ENCODE measurements at regions not wholly inside any gene's neighbourhood (a gene's known extent, or its start where the extent isn't known, plus 50 kb on each side); places are given as distances from the start of the nearest gene placed in this dataset.

GRCh38 chr5:86795659-86796058 is 177.9 kb downstream of the COX7C start:
- H3K4me3 ChIP-seq: no peak overlapping the region
- H3K4me1 ChIP-seq: no peaks in the 10 kb centered on the region
- no peaks in the 10 kb centered on the region for H3K9me3 ChIP-seq
- DNase-seq (ENCODE audit: extremely low spot score): no peak
- no peaks in the 10 kb centered on the region for H3K27me3 ChIP-seq
- WGBS: 48% methylated on average over 3 of the region's 3 CpGs
- no peaks in the 10 kb centered on the region for H3K36me3 ChIP-seq
- no peak overlapping the region for H3K27ac ChIP-seq (replicated peaks in 1 of 4)
- TF ChIP-seq, protein P1, sequence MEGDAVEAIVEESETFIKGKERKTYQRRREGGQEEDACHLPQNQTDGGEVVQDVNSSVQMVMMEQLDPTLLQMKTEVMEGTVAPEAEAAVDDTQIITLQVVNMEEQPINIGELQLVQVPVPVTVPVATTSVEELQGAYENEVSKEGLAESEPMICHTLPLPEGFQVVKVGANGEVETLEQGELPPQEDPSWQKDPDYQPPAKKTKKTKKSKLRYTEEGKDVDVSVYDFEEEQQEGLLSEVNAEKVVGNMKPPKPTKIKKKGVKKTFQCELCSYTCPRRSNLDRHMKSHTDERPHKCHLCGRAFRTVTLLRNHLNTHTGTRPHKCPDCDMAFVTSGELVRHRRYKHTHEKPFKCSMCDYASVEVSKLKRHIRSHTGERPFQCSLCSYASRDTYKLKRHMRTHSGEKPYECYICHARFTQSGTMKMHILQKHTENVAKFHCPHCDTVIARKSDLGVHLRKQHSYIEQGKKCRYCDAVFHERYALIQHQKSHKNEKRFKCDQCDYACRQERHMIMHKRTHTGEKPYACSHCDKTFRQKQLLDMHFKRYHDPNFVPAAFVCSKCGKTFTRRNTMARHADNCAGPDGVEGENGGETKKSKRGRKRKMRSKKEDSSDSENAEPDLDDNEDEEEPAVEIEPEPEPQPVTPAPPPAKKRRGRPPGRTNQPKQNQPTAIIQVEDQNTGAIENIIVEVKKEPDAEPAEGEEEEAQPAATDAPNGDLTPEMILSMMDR (IDR thresholded peaks at IDR 0.05): no peak
- TF ChIP-seq POLR2A (IDR thresholded peaks at IDR 0.05; ENCODE audit: low read depth): no peak
- TF ChIP-seq EP300 (IDR thresholded peaks at IDR 0.05): no peak
- TF ChIP-seq POLR2AphosphoS5 (IDR thresholded peaks at IDR 0.05): no peak
- intact Hi-C loops (cut with DNase I): no loop called here

DNA sequence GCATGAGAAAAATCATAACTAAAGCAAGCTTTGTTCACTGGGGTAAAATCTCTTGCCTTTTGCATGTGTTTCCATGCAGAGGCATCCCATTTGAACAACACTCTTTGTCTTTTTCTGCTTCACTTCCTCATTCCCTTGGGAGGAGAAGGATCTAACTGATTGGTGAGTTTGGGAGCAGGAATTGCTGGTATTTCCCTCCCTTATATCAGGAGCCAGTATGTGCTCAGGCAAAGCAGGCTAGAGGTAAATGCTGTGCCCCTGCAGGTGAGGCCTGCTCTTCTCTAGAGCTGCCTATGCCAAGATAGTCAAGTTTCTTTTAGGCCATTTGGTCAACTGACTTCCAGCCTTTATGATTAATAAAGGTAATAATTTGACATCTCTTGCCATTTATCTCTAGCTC is 179.9 kb downstream of the COX7C start:
- Histone ChIP-seq H3K36me3 (no peaks in the 10 kb centered on the region), H3K4me3 (no peak overlapping the region), H3K9me3 (no peaks in the 10 kb centered on the region), H3K27ac (replicated peaks in 1 of 4) (no peak overlapping the region), H3K4me1 (no peaks in the 10 kb centered on the region), H3K27me3 (no peaks in the 10 kb centered on the region)
- intact Hi-C loops (cut with DNase I): no loop called here
- no peak for TF ChIP-seq POLR2AphosphoS5 (IDR thresholded peaks at IDR 0.05)
- TF ChIP-seq EP300 (IDR thresholded peaks at IDR 0.05): no peak
- TF ChIP-seq POLR2A (IDR thresholded peaks at IDR 0.05; ENCODE audit: low read depth): no peak
- TF ChIP-seq, protein P1 (IDR thresholded peaks at IDR 0.05): no peak
- DNase-seq (ENCODE audit: extremely low spot score): no peak

DNA sequence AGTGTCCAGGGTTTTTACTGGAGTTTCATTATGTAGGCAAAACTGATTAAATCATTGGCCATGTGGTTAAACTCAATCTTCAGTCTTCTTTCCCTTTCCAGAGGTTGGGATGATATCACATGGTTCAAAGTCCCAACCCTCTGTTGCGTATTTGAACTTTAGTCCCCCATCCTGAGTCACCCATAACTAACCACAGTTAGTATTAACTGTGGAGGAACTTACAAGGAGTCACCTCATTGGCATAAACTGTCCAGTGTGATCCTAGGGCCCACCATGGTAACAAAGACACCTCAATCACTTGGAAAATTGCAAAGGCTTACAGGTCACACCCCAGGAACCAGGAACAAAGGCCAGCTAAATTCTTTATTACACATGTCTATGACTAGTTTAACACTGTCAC is 188.5 kb downstream of the COX7C start:
- 87% methylated on average over 1 of the region's 1 CpG for WGBS
- no peak overlapping the region for H3K27ac ChIP-seq (replicated peaks in 1 of 4)

GRCh38 chr5:86807046-86808031 is 189.6 kb downstream of the COX7C start:
- Histone ChIP-seq H3K36me3 (no peaks in the 10 kb centered on the region), H3K4me3 (no peak overlapping the region), H3K27me3 (no peaks in the 10 kb centered on the region), H3K27ac (replicated peaks in 1 of 4) (no peak overlapping the region), H3K9me3 (no peaks in the 10 kb centered on the region), H3K4me1 (no peaks in the 10 kb centered on the region)
- DNase-seq (ENCODE audit: extremely low spot score): no peak
- intact Hi-C loops (cut with DNase I): no loop called here
- TF ChIP-seq EP300 (IDR thresholded peaks at IDR 0.05) (no peak), POLR2A (IDR thresholded peaks at IDR 0.05; ENCODE audit: low read depth) (no peak)
- TF ChIP-seq, protein P1 (IDR thresholded peaks at IDR 0.05): no peak
- 51% methylated on average over 3 of the region's 3 CpGs for WGBS

More for the DNA sequence above, 188.5 kb downstream of the COX7C start:
- no peaks in the 10 kb centered on the region for H3K27me3 ChIP-seq
- intact Hi-C loops (cut with DNase I): no loop called here
- H3K9me3 ChIP-seq: no peaks in the 10 kb centered on the region
- no peak for DNase-seq (ENCODE audit: extremely low spot score)
- no peaks in the 10 kb centered on the region for H3K4me1 ChIP-seq
- TF ChIP-seq POLR2A (IDR thresholded peaks at IDR 0.05; ENCODE audit: low read depth) (no peak), POLR2AphosphoS5 (IDR thresholded peaks at IDR 0.05) (no peak), EP300 (IDR thresholded peaks at IDR 0.05) (no peak)
- TF ChIP-seq, protein P1 (IDR thresholded peaks at IDR 0.05): no peak
- H3K36me3 ChIP-seq: no peaks in the 10 kb centered on the region
- H3K4me3 ChIP-seq: no peak overlapping the region

Data from esophagus muscularis mucosa (tissue), 4 donors.